Esophagus muscularis mucosa (tissue), 4 donors: ENCODE measurements at regions not wholly inside any gene's neighbourhood (a gene's known extent, or its start where the extent isn't known, plus 50 kb on each side); places are given as distances from the start of the nearest gene placed in this dataset.

Source experiments
- EP300 ChIP-seq: sonication (generic); formaldehyde crosslinking; IDR thresholded peaks from one replicate; pipeline ENCODE4 v1.6.1; 2017; ENCODE audit warnings: antibody characterized with exemption
- POLR2A ChIP-seq: fragments of 450-650 bp; IDR thresholded peaks from one replicate; pipeline ENCODE4 v1.6.1; 2017; ENCODE audit warnings: antibody characterized with exemption, moderate library complexity, mild to moderate bottlenecking, low read depth
- POLR2AphosphoS5 ChIP-seq, 2 donors: sonication (generic); formaldehyde crosslinking; IDR thresholded peaks; one replicate each; pipeline ENCODE4 v1.6.1; 2017; ENCODE audit warnings: antibody characterized with exemption in 2 of 2
- TF ChIP-seq, protein P1 (sequence below), 3 experiments: fragments of 200-600 bp in 2 of 3; fragments of 450-650 bp in 1 of 3; sonication (generic) in 2 of 3; IDR thresholded peaks; one replicate each; pipeline ENCODE4 v1.5.1; 2017 to 2019; ENCODE audit warnings: antibody characterized with exemption in 3 of 3, mild to moderate bottlenecking in 2 of 3, moderate library complexity in 1 of 3

DNA sequence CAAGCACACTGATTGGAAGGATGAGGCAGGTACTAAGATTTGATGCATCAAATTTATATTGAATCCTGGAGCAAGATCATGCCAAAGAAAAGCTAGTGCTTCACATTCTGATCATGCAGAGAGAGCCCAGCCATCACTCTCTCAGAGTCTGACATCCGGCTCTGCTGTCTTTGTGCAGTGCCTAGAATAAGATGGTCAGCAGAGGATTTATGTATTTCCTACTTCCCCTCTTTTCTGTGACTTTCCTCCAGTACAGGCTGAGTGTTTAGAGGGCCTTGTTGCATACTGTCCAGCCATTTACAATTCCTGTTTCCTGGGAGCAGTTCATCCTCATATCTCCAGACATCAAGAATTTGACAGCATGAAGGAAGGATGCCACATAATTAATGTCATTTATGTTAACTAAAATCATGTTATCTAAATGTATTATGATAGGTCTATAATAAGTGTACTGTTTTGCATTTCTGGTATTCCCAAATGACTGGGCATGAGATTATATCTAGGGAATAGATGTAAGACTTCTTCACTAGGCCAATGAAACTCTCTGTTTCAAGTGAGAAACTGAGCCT is 167.6 kb downstream of the EPM2A start:
- no peak for TF ChIP-seq EP300
- TF ChIP-seq POLR2A = no peak
- no peak for TF ChIP-seq POLR2AphosphoS5 (IDR thresholded peaks at IDR 0.05)
- TF ChIP-seq, protein P1, sequence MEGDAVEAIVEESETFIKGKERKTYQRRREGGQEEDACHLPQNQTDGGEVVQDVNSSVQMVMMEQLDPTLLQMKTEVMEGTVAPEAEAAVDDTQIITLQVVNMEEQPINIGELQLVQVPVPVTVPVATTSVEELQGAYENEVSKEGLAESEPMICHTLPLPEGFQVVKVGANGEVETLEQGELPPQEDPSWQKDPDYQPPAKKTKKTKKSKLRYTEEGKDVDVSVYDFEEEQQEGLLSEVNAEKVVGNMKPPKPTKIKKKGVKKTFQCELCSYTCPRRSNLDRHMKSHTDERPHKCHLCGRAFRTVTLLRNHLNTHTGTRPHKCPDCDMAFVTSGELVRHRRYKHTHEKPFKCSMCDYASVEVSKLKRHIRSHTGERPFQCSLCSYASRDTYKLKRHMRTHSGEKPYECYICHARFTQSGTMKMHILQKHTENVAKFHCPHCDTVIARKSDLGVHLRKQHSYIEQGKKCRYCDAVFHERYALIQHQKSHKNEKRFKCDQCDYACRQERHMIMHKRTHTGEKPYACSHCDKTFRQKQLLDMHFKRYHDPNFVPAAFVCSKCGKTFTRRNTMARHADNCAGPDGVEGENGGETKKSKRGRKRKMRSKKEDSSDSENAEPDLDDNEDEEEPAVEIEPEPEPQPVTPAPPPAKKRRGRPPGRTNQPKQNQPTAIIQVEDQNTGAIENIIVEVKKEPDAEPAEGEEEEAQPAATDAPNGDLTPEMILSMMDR (IDR thresholded peaks at IDR 0.05) = no peak
